HG02763 (cell line): ENCODE measurements at regions not wholly inside any gene's neighbourhood (a gene's known extent, or its start where the extent isn't known, plus 50 kb on each side); places are given as distances from the start of the nearest gene placed in this dataset.
"Not testable (repeated sequence)": the region's sequence is repeated elsewhere in the genome, so short reads cannot be mapped to it uniquely, and the experiment has no call there.

Experiments
- ATAC-seq: cut with Tn5 transposase; IDR thresholded peaks from one replicate; pipeline ENCODE4 v1.9.1; 2021; ENCODE audit warnings: mild to moderate bottlenecking, moderate library complexity; ENCODE audit not compliant: unreplicated experiment

DNA sequence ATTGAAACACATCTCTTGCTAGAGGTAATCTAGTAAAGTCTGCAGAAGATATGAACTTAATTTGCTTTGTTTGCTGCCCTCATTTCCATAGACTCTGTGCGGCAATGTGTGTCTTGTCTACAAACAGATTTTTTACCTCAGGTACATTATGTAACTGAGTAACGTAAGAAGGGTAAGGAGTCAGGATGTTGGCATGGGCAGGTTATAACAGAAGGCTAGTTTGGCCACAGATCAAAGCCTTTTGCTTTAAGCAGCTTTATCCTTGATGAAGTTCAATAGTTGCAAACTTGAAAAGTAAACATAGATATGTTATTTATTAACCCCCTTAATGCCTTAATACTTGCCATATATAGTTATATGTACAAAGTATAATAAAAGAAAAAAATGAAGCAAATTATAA lies 391.6 kb upstream of the FKBP1C start:
- no peak for ATAC-seq

- no peak for ATAC-seq
Observed at GRCh38 chr6:62808565-62809293, 402.5 kb upstream of the FKBP1C start.

DNA sequence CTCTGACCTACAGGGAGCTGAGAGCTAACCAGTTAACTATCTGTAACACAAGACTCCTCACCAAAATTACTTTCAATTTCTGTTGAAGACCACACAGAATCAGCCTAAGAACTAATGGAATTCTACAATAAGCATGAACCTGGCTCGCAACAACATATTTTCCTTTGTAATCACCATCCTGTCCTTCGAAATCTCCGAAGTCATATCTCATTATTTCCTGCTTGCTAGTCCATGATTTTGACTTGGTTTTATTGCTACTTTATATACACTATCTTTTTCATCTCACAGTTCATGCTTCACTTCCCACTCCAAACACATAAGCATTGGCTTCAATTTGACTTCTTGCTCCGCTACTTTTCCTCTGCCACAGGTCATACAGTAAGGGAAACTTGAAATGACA lies 405.8 kb upstream of the FKBP1C start:
- ATAC-seq = no peak

DNA sequence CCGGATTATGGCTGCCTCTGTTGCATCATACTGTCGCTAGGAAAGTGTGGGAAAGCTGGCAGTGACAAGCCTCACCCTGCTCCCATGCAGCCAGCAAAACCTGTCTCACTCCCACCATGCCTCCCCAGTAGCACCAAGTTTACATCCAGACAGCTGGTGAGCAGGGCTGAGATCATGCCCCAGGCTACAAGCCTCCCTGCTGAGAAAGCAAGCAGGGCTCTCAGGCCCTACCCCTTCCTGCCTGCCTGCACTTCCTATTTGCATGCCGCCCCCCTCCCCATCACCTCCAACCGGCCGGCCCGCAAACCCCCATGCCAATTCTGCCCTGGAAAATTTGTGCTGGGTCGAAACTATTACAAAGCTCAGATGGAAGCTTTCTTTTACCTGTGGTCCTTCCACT lies 408.2 kb upstream of the FKBP1C start:
- no peak for ATAC-seq

- ATAC-seq = no peak
Observed at GRCh38 chr6:62797190-62797589, 414.1 kb upstream of the FKBP1C start.

DNA sequence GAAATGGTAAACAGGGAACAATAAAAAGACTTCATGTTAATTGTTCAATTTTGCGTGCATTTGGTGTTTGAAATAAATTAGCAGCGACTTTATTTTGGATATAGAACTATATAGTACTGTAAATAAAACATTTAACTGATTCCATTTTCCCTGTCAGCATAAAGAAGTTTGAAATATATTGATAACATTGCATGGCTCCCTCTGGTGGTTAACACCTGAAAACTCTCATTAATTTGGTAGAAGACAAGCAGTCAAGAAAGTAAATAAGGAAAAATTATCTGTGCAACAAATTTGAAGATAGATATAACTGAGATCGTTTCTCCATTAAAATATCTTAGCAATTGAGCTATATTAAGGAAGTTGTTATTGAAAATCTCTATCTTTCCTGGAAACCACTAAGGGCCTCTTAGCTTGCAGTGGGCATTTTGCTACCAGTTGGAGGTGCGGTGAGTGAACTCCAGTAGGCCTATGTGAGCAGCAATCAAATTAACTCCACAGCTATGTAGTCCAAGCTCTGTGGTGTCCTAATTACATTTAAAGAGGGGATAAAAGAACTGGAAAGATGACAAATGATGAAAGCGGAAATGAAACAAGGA lies 435.7 kb upstream of the FKBP1C start:
- no peak for ATAC-seq

DNA sequence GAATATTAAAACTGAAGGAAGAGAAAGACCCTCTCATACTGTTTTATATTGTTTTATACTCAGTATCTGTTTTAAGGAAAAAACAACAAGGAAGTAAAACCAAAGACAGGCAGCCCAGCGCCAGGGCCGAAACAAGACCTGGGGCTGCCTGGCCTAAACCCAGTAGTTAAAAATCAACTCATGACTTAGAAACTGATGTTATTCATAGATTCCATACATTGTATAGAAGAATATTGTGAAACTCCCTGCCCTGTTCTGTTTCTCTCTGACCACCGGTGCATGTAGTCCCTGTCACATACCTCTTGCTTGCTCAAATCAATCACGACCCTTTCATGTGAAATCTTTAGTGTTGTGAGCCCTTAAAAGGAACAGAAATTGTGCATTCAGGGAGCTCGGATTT lies 445.1 kb upstream of the FKBP1C start:
- not testable (repeated sequence) for ATAC-seq

GRCh38 chr6:62764841-62765240 lies 446.4 kb upstream of the FKBP1C start:
- no peak for ATAC-seq

- no peak for ATAC-seq
Observed at GRCh38 chr6:62763125-62763912, 447.9 kb upstream of the FKBP1C start.

GRCh38 chr6:62746968-62747367 lies 460.9 kb upstream of the KHDRBS2 start:
- no peak for ATAC-seq

GRCh38 chr6:62746161-62746560 lies 460.1 kb upstream of the KHDRBS2 start:
- no peak for ATAC-seq

GRCh38 chr6:62740596-62740995 lies 454.6 kb upstream of the KHDRBS2 start:
- ATAC-seq = no peak

DNA sequence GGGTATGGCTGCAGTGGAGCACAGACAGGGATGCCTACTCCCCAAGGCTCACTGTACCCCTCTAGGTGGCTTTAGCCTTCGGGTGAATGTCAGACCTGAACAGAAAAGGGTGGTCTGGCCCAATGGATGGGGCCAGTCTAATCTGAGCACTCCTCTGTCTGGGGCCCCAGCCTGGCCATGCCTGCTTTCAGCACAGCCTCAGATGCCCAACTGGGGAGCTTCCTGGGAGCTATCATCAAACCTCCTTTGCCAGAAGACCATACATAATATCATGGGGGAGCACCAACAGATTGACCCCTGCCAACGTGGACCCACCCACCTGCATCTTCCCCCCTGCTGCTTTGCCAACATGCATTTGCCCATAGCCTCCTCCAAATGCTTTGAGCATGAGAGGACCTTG lies 454.1 kb upstream of the KHDRBS2 start:
- no peak for ATAC-seq

GRCh38 chr6:62737792-62738191 lies 451.8 kb upstream of the KHDRBS2 start:
- ATAC-seq = no peak

GRCh38 chr6:62721408-62721807 lies 435.4 kb upstream of the KHDRBS2 start:
- no peak for ATAC-seq

DNA sequence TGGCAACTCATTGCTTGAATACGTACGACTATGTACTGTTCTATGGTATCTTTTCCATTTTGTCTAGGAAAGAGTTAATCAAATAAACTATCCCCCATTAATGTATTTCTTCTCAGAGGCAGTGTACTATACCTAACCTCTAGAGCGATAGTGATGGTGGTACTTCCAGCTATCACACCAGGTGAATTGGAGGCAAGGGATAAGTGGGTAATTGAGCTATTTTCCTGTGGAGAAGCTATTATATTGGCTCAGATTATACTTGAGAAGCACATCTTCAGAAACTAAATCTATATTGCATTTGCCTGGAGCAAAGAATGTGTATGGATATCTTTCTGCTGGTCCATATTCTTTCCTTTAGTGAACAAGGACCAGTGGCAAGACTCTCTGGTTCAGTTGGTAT lies 430.7 kb upstream of the KHDRBS2 start:
- ATAC-seq = no peak

DNA sequence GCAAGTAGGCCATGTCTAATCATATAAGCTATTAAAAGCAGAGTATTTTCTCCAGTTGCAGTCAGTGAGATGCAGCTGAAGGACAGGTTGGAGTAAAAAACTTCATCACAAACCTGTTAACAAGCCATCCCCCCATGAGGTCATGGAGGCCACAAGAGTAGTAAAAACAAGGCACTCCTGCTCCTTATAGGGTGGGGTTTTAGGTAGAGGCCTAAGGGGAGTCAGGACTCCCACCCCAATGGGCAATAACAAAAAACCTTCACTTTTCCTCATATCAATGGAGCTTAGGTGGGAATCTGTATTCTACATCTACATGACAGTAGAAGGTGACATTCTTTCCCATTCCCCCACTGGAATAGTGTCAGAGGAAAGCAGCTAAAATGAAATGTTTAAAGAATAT lies 428.1 kb upstream of the KHDRBS2 start:
- no peak for ATAC-seq

DNA sequence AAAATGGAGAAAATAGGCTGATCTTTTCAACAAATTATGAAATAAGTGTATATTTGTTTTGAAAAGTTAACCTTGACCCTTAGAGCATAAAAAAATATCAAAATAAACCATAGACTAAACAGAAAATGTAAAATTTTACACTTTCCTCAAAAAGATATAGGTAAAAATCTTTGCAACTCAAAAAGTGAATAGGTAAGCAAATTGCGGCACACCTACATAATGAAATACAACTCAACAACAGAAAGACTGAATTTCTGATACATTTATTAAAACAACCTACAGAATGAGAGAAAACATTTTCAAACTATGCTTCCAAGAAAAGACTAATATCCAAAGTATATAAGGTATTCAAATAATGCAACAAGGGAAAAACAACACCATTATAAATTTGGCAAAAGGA lies 425.7 kb upstream of the KHDRBS2 start:
- ATAC-seq = no peak

- ATAC-seq = no peak
Observed at GRCh38 chr6:62707914-62708313, 421.9 kb upstream of the KHDRBS2 start.

- ATAC-seq = no peak
Observed at GRCh38 chr6:62707156-62707555, 421.1 kb upstream of the KHDRBS2 start.

DNA sequence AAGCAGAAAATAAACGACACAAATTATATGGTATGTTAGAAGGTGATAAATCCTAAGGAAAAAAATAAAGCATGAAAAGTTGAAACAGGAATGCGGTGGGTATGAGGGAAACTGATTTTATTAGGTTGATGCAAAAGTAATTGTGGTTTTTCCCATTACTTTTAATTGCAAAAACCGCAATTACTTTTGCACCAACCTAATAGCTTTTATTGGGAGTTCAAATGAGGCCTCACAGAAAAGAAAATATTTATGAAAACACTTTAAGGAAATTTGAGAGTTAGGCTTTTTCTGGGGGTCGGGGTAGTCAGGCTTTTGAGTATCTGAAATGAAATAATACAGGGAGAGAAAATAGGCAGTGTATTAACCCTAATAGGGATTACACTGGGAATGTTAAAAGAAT lies 397.0 kb upstream of the KHDRBS2 start:
- ATAC-seq = no peak

DNA sequence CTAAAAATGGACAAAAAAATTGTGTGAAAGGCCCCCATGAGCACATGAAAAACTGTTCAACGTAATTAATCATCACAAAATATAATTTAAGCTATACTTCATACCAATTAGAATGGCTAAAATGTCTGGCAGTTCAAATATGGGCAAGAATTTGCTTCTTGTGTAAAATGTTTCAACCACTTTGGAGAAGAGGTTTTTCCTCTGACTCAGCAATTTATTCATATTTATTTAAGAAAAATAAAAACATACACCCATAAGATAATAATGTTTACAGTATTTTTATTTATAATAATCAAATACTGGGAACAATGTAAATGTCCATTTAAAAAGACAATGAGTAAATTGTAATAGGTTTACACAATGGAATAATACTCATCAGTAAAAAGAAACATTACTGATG lies 395.1 kb upstream of the KHDRBS2 start:
- ATAC-seq = no peak
